ENCODE measurements at regions not wholly inside any gene's neighbourhood (a gene's known extent, or its start where the extent isn't known, plus 50 kb on each side); places are given as distances from the start of the nearest gene placed in this dataset.

DNA sequence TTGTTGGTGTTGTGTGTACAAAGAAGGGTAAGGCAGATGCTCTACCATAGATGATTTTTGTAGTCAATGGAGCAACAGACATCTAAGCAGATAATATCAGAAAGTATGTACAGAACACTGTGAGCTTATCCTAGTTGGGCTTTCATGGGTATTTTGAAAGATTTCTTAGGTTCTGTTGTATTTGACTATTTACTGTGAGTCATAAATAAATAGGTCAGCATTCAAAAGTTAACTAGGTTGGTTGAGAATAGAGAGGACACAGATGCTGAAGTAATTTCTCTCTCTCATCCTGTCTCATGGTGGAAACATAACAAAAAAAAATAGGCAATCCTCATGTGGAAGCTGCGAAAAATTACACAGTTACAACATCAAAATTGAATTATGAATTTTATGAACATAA, 413.5 kb downstream of the CCDC91 start:
- no peaks in the 10 kb centered on the region for H3K27me3 ChIP-seq (ENCODE audit: insufficient read depth, poor library complexity, severe bottlenecking)
- no peak overlapping the region for H3K27ac ChIP-seq (replicated peaks)
- no peak for DNase-seq (ENCODE audit: low read depth in 1 of 2, low spot score in 1 of 2)
- no peak overlapping the region for H3K4me3 ChIP-seq (replicated peaks; ENCODE audit: insufficient read depth, low read length)
- no peak for TF ChIP-seq POLR2AphosphoS5 (IDR thresholded peaks at IDR 0.05; ENCODE audit: low read depth)
- no peak for TF ChIP-seq GABPA (IDR thresholded peaks at IDR 0.05; ENCODE audit: low read depth)
- TF ChIP-seq, protein P1, sequence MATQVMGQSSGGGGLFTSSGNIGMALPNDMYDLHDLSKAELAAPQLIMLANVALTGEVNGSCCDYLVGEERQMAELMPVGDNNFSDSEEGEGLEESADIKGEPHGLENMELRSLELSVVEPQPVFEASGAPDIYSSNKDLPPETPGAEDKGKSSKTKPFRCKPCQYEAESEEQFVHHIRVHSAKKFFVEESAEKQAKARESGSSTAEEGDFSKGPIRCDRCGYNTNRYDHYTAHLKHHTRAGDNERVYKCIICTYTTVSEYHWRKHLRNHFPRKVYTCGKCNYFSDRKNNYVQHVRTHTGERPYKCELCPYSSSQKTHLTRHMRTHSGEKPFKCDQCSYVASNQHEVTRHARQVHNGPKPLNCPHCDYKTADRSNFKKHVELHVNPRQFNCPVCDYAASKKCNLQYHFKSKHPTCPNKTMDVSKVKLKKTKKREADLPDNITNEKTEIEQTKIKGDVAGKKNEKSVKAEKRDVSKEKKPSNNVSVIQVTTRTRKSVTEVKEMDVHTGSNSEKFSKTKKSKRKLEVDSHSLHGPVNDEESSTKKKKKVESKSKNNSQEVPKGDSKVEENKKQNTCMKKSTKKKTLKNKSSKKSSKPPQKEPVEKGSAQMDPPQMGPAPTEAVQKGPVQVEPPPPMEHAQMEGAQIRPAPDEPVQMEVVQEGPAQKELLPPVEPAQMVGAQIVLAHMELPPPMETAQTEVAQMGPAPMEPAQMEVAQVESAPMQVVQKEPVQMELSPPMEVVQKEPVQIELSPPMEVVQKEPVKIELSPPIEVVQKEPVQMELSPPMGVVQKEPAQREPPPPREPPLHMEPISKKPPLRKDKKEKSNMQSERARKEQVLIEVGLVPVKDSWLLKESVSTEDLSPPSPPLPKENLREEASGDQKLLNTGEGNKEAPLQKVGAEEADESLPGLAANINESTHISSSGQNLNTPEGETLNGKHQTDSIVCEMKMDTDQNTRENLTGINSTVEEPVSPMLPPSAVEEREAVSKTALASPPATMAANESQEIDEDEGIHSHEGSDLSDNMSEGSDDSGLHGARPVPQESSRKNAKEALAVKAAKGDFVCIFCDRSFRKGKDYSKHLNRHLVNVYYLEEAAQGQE (IDR thresholded peaks at IDR 0.05; ENCODE audit: insufficient replicate concordance, low read depth) = no peak
- TF ChIP-seq, protein P2, sequence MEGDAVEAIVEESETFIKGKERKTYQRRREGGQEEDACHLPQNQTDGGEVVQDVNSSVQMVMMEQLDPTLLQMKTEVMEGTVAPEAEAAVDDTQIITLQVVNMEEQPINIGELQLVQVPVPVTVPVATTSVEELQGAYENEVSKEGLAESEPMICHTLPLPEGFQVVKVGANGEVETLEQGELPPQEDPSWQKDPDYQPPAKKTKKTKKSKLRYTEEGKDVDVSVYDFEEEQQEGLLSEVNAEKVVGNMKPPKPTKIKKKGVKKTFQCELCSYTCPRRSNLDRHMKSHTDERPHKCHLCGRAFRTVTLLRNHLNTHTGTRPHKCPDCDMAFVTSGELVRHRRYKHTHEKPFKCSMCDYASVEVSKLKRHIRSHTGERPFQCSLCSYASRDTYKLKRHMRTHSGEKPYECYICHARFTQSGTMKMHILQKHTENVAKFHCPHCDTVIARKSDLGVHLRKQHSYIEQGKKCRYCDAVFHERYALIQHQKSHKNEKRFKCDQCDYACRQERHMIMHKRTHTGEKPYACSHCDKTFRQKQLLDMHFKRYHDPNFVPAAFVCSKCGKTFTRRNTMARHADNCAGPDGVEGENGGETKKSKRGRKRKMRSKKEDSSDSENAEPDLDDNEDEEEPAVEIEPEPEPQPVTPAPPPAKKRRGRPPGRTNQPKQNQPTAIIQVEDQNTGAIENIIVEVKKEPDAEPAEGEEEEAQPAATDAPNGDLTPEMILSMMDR (IDR thresholded peaks at IDR 0.05; ENCODE audit: insufficient read depth, low read length) = no peak
- no peak for TF ChIP-seq SPI1 (IDR thresholded peaks at IDR 0.05; ENCODE audit: borderline replicate concordance, low read depth)

DNA sequence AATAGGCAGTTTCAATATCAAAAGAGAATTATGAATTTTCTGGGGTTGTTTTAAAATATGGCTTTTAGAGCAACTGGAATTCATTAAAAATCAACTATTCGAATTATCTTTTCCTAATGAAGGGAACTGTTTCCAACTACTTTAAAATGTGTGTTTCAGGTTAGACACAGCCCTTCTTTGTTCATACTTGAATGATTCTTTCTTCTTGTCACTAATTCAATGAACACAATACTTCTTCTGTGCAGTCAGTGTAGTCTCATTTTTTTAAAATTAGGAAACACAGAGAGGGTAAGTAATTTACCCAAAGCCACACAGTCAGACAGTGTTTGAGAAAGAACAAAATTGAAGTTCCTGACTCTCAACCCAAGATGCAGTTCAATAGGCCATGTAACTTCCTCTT, 414.0 kb downstream of the CCDC91 start:
- no peak overlapping the region for H3K27ac ChIP-seq (replicated peaks)
- no peaks in the 10 kb centered on the region for H3K27me3 ChIP-seq (ENCODE audit: insufficient read depth, poor library complexity, severe bottlenecking)
- no peak overlapping the region for H3K4me3 ChIP-seq (replicated peaks; ENCODE audit: insufficient read depth, low read length)
- no peak for TF ChIP-seq SPI1 (IDR thresholded peaks at IDR 0.05; ENCODE audit: borderline replicate concordance, low read depth)
- TF ChIP-seq, protein P2 (IDR thresholded peaks at IDR 0.05; ENCODE audit: insufficient read depth, low read length) = no peak
- TF ChIP-seq, protein P1 (IDR thresholded peaks at IDR 0.05; ENCODE audit: insufficient replicate concordance, low read depth) = no peak
- TF ChIP-seq POLR2AphosphoS5 (IDR thresholded peaks at IDR 0.05; ENCODE audit: low read depth) = no peak
- no peak for TF ChIP-seq GABPA (IDR thresholded peaks at IDR 0.05; ENCODE audit: low read depth)
- DNase-seq (ENCODE audit: low read depth in 1 of 2, low spot score in 1 of 2) = no peak

DNA sequence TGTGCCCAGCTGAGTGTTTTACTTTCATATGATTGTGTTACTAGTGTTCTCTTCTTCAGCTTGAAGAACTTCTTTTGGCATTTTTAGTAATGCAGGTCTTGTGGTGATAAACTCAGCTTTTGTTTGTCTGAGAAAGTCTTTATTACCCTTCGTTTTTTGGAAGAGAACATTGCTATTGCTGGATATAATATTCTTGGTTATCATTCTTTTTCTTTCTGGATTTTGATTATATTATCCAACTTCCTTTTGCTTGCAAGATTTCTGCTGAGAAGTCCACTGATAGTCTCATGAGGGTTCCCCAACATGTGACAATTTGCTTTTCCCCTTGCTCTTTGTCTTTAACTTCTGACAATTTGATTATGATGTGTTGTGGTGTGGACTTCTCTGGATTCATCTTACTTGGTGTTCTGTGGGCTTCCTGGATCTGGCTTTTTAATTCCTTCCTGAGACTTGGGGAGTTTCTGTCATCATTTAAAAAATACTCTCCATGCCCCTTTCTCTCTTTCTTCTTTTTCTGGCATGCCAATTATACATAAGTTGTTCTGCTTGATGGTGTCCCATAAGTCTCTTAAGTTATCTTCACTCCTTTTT, 416.8 kb downstream of the CCDC91 start:
- no peak for DNase-seq (ENCODE audit: low read depth in 1 of 2, low spot score in 1 of 2)
- Histone ChIP-seq H3K27me3 (ENCODE audit: insufficient read depth, poor library complexity, severe bottlenecking) (no peaks in the 10 kb centered on the region), H3K4me3 (replicated peaks; ENCODE audit: insufficient read depth, low read length) (no peak overlapping the region), H3K27ac (replicated peaks) (no peak overlapping the region)
- no peak for TF ChIP-seq GABPA (IDR thresholded peaks at IDR 0.05; ENCODE audit: low read depth)

DNA sequence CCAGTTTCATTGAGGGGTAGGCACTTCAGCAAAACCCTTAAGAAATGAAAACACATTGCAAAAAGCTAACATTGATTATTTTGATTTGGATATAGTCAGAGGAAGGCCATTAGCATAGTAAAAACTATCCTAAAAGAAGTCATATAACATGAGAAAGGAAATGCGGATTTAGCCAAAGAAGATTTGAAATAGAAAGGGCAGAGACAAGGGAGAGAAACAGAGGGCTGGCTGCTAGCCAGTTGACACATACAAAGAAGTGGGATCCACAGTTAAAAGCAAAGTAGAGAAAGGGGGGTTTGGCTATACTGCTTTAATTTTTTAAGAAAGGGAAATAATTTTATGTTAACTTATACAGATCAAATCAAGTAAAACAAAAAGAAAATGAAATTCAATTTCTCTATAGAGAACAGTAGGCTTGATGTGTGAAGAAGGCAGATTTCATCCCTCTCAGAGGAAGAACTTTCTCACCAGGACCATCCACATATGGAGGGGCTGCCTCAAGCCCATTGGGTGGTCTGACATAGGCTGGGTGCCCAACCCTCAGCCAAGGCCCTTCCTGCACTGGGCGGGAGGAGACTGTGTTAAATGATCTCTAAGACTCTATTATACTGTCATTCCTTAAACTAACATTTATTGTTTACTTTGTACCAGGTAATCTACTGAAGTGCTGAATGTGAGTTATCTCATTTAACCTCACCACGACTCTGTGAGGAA, 420.3 kb downstream of the CCDC91 start:
- no peak overlapping the region for H3K27ac ChIP-seq (replicated peaks)
- H3K27me3 ChIP-seq (ENCODE audit: insufficient read depth, poor library complexity, severe bottlenecking) = no peaks in the 10 kb centered on the region
- H3K4me3 ChIP-seq (replicated peaks; ENCODE audit: insufficient read depth, low read length) = no peak overlapping the region
- no peak for DNase-seq (ENCODE audit: low read depth in 1 of 2, low spot score in 1 of 2)
- TF ChIP-seq SPI1 (IDR thresholded peaks at IDR 0.05; ENCODE audit: borderline replicate concordance, low read depth) (no peak), POLR2AphosphoS5 (IDR thresholded peaks at IDR 0.05; ENCODE audit: low read depth) (no peak)
- TF ChIP-seq, protein P2 (IDR thresholded peaks at IDR 0.05; ENCODE audit: insufficient read depth, low read length) = no peak

Measured in HL-60 (cell line).